SJSA1 (cell line): ENCODE measurements at regions not wholly inside any gene's neighbourhood (a gene's known extent, or its start where the extent isn't known, plus 50 kb on each side); places are given as distances from the start of the nearest gene placed in this dataset.
"Not testable (repeated sequence)": the region's sequence is repeated elsewhere in the genome, so short reads cannot be mapped to it uniquely, and the experiment has no call there.

ENCODE experiments used
- DNase-seq, 2 experiments: peaks; one replicate each; pipeline ENCODE4 v3.0.0-alpha.2; 2015 to 2020; ENCODE audit warnings: low spot score in 2 of 2, low read depth in 1 of 2
- H3K27ac ChIP-seq: fragments of 250-450 bp; sonication (Bioruptor Pico); 2 replicates; pipeline ENCODE4 v1.5.1; 2020; ENCODE audit warnings: mild to moderate bottlenecking, moderate library complexity
- H3K27me3 ChIP-seq: fragments of 250-450 bp; sonication (Bioruptor Pico); replicated peaks from 2 replicates; pipeline ENCODE4 v1.5.1; 2020; ENCODE audit warnings: mild to moderate bottlenecking, moderate library complexity
- H3K36me3 ChIP-seq: fragments of 250-450 bp; sonication (Bioruptor Pico); 2 replicates; pipeline ENCODE4 v1.5.1; 2020; ENCODE audit warnings: mild to moderate bottlenecking
- H3K4me1 ChIP-seq: fragments of 250-450 bp; sonication (Bioruptor Pico); replicated peaks from 2 replicates; pipeline ENCODE4 v1.6.1; 2021; ENCODE audit warnings: mild to moderate bottlenecking
- H3K4me3 ChIP-seq: fragments of 250-450 bp; sonication (Bioruptor Pico); 2 replicates; pipeline ENCODE4 v1.5.1; 2020; ENCODE audit warnings: mild to moderate bottlenecking
- H3K9me3 ChIP-seq: fragments of 250-450 bp; sonication (Bioruptor Pico); replicated peaks from 2 replicates; pipeline ENCODE4 v1.5.1; 2020; ENCODE audit warnings: mild to moderate bottlenecking

GRCh38 chr4:167964766-167965373 is 127.5 kb upstream of the ANXA10 start:
- Histone ChIP-seq H3K4me1 (peaks cover 4% of the 10 kb centered on the region), H3K36me3 (no peaks in the 10 kb centered on the region), H3K9me3 (no peaks in the 10 kb centered on the region), H3K27me3 (no peaks in the 10 kb centered on the region), H3K27ac (no peak overlapping the region), H3K4me3 (no peak overlapping the region)
- DNase-seq: no peak

GRCh38 chr4:167966143-167966542 is 126.2 kb upstream of the ANXA10 start:
- no peak overlapping the region for H3K27ac ChIP-seq
- H3K4me3 ChIP-seq: no peak overlapping the region
- no peaks in the 10 kb centered on the region for H3K9me3 ChIP-seq
- no peaks in the 10 kb centered on the region for H3K36me3 ChIP-seq
- no peaks in the 10 kb centered on the region for H3K27me3 ChIP-seq
- peaks cover 4% of the 10 kb centered on the region for H3K4me1 ChIP-seq
- peak in 1 of 2 experiments; percentile 4 for DNase-seq

- no peak overlapping the region for H3K27ac ChIP-seq
- no peak overlapping the region for H3K4me3 ChIP-seq
- no peaks in the 10 kb centered on the region for H3K27me3 ChIP-seq
- DNase-seq: no peak
- no peaks in the 10 kb centered on the region for H3K9me3 ChIP-seq
- no peaks in the 10 kb centered on the region for H3K36me3 ChIP-seq
- H3K4me1 ChIP-seq: no peaks in the 10 kb centered on the region
These were observed 118.8 kb upstream of the ANXA10 start for GRCh38 chr4:167973513-167973912.

GRCh38 chr4:167985565-167985964 is 106.8 kb upstream of the ANXA10 start:
- Histone ChIP-seq H3K27ac (no peak overlapping the region), H3K27me3 (0 out of 2 replicates have a peak, but pooled peaks cover 3% of the 10 kb centered on the region), H3K4me1 (no peaks in the 10 kb centered on the region), H3K4me3 (no peak overlapping the region), H3K9me3 (no peaks in the 10 kb centered on the region), H3K36me3 (no peaks in the 10 kb centered on the region)
- DNase-seq: no peak

GRCh38 chr4:167986044-167986443 is 106.3 kb upstream of the ANXA10 start:
- no peak overlapping the region for H3K27ac ChIP-seq
- no peak overlapping the region for H3K4me3 ChIP-seq
- no peaks in the 10 kb centered on the region for H3K4me1 ChIP-seq
- H3K27me3 ChIP-seq: 0 out of 2 replicates have a peak, but pooled peaks cover 3% of the 10 kb centered on the region
- H3K9me3 ChIP-seq: no peaks in the 10 kb centered on the region
- DNase-seq: no peak
- no peaks in the 10 kb centered on the region for H3K36me3 ChIP-seq

GRCh38 chr4:167987285-167987684 is 105.1 kb upstream of the ANXA10 start:
- Histone ChIP-seq H3K4me1 (no peaks in the 10 kb centered on the region), H3K9me3 (no peaks in the 10 kb centered on the region), H3K27me3 (0 out of 2 replicates have a peak, but pooled peaks cover 3% of the 10 kb centered on the region), H3K36me3 (no peaks in the 10 kb centered on the region), H3K4me3 (no peak overlapping the region), H3K27ac (no peak overlapping the region)
- no peak for DNase-seq

GRCh38 chr4:167989815-167990214 is 102.5 kb upstream of the ANXA10 start:
- DNase-seq: no peak
- Histone ChIP-seq H3K27me3 (0 out of 2 replicates have a peak, but pooled peaks cover 3% of the 10 kb centered on the region), H3K4me1 (no peaks in the 10 kb centered on the region), H3K36me3 (no peaks in the 10 kb centered on the region), H3K27ac (no peak overlapping the region), H3K9me3 (no peaks in the 10 kb centered on the region), H3K4me3 (no peak overlapping the region)

GRCh38 chr4:168008112-168008511 is 84.2 kb upstream of the ANXA10 start:
- not testable (repeated sequence) for H3K4me3 ChIP-seq, H3K27me3 ChIP-seq, H3K27ac ChIP-seq, H3K36me3 ChIP-seq, H3K4me1 ChIP-seq, DNase-seq, H3K9me3 ChIP-seq

- Histone ChIP-seq H3K9me3 (no peaks in the 10 kb centered on the region), H3K36me3 (no peaks in the 10 kb centered on the region), H3K4me3 (no peak overlapping the region), H3K4me1 (no peaks in the 10 kb centered on the region), H3K27me3 (no peaks in the 10 kb centered on the region), H3K27ac (no peak overlapping the region)
- no peak for DNase-seq
These were observed 73.2 kb upstream of the ANXA10 start for GRCh38 chr4:168019019-168019651.

- DNase-seq: no peak
- H3K27ac ChIP-seq: no peak overlapping the region
- no peaks in the 10 kb centered on the region for H3K36me3 ChIP-seq
- no peaks in the 10 kb centered on the region for H3K27me3 ChIP-seq
- no peaks in the 10 kb centered on the region for H3K9me3 ChIP-seq
- no peaks in the 10 kb centered on the region for H3K4me1 ChIP-seq
- H3K4me3 ChIP-seq: no peak overlapping the region
These were observed 72.4 kb upstream of the ANXA10 start for GRCh38 chr4:168019921-168020320.

- Histone ChIP-seq H3K4me3 (no peak overlapping the region), H3K27ac (no peak overlapping the region), H3K4me1 (no peaks in the 10 kb centered on the region), H3K9me3 (no peaks in the 10 kb centered on the region), H3K27me3 (no peaks in the 10 kb centered on the region), H3K36me3 (no peaks in the 10 kb centered on the region)
- no peak for DNase-seq
These were observed 70.7 kb upstream of the ANXA10 start for GRCh38 chr4:168021666-168022065.

GRCh38 chr4:168028568-168028967 is 63.8 kb upstream of the ANXA10 start:
- no peaks in the 10 kb centered on the region for H3K4me1 ChIP-seq
- H3K4me3 ChIP-seq: no peak overlapping the region
- peak in 1 of 2 experiments; percentile 10 for DNase-seq
- H3K36me3 ChIP-seq: no peaks in the 10 kb centered on the region
- H3K27me3 ChIP-seq: no peaks in the 10 kb centered on the region
- H3K9me3 ChIP-seq: no peaks in the 10 kb centered on the region
- H3K27ac ChIP-seq: no peak overlapping the region

GRCh38 chr4:168028970-168029597 is 63.3 kb upstream of the ANXA10 start:
- DNase-seq: peak in 1 of 2 experiments; percentile 2
- no peaks in the 10 kb centered on the region for H3K27me3 ChIP-seq

GRCh38 chr4:168037676-168038075 is 54.7 kb upstream of the ANXA10 start:
- Histone ChIP-seq H3K9me3 (no peaks in the 10 kb centered on the region), H3K36me3 (no peaks in the 10 kb centered on the region), H3K27ac (no peak overlapping the region), H3K27me3 (no peaks in the 10 kb centered on the region), H3K4me3 (no peak overlapping the region), H3K4me1 (no peaks in the 10 kb centered on the region)
- DNase-seq: no peak

More at GRCh38 chr4:168028970-168029597, 63.3 kb upstream of the ANXA10 start:
- H3K36me3 ChIP-seq: no peaks in the 10 kb centered on the region
- H3K4me1 ChIP-seq: no peaks in the 10 kb centered on the region
- H3K9me3 ChIP-seq: no peaks in the 10 kb centered on the region
- H3K4me3 ChIP-seq: no peak overlapping the region
- H3K27ac ChIP-seq: no peak overlapping the region
